Spleen (tissue), 7 donors: ENCODE measurements at regions not wholly inside any gene's neighbourhood (a gene's known extent, or its start where the extent isn't known, plus 50 kb on each side); places are given as distances from the start of the nearest gene placed in this dataset.

Experiments used
- CTCF ChIP-seq, 11 experiments: fragments of 200-600 bp in 7 of 11; fragments of 450-650 bp in 4 of 11; sonication (generic) in 4 of 11; IDR thresholded peaks in 8 of 11; conservative IDR thresholded peaks in 3 of 11; 1 replicate in 7 of 11; 2 replicates in 4 of 11; pipeline versions ENCODE4 v1.4.0 to v1.8.0; 2016 to 2021; ENCODE audit warnings: antibody characterized with exemption in 11 of 11, inconsistent platforms in 4 of 11, mild to moderate bottlenecking in 1 of 11
- POLR2A ChIP-seq, 3 donors: fragments of 450-650 bp; IDR thresholded peaks; one replicate each; pipeline ENCODE4 v1.5.1; 2017; ENCODE audit warnings: antibody characterized with exemption in 3 of 3, mild to moderate bottlenecking in 1 of 3
- POLR2AphosphoS5 ChIP-seq, 3 donors: sonication (generic); formaldehyde crosslinking; IDR thresholded peaks; one replicate each; pipeline ENCODE4 v1.5.1; 2017; ENCODE audit warnings: antibody characterized with exemption in 3 of 3
- donor health status: DM: no; HTN: no; CAD: no; lungs with moderate emphysema.
- donor health status: DM: no; HTN: no; CAD: no.
- donor health status: DM: no; HTN: no; CAD: no.

GRCh38 chr7:81851413-81851812 is 81.6 kb upstream of the HGF start:
- TF ChIP-seq CTCF (IDR thresholded peaks at IDR 0.05 in 8 of 11, conservative IDR thresholded peaks at IDR 0.05 in 3 of 11) (no peak), POLR2A (IDR thresholded peaks at IDR 0.05) (no peak), POLR2AphosphoS5 (IDR thresholded peaks at IDR 0.05) (no peak)
